Transverse colon (tissue), 4 donors: ENCODE measurements at regions not wholly inside any gene's neighbourhood (a gene's known extent, or its start where the extent isn't known, plus 50 kb on each side); places are given as distances from the start of the nearest gene placed in this dataset.
"Not testable (repeated sequence)": the region's sequence is repeated elsewhere in the genome, so short reads cannot be mapped to it uniquely, and the experiment has no call there.

ENCODE experiments used
- DNase-seq: peaks from one replicate; pipeline ENCODE4 v3.0.0-alpha.2; 2019
- H3K27ac ChIP-seq, 4 donors: fragments of 200-600 bp; sonication (generic); 2 replicates each; pipeline ENCODE4 v1.5.1; 2016 to 2018; ENCODE audit warnings: inconsistent platforms in 4 of 4
- H3K27me3 ChIP-seq: fragments of 200-600 bp; sonication (generic); 2 replicates; pipeline ENCODE4 v1.5.1; 2017; ENCODE audit warnings: inconsistent platforms
- H3K36me3 ChIP-seq, 4 donors: fragments of 200-600 bp; sonication (generic); 2 replicates each; pipeline ENCODE4 v1.5.1; 2017 to 2019; ENCODE audit warnings: inconsistent platforms in 4 of 4
- H3K4me1 ChIP-seq, 4 donors: fragments of 200-600 bp; sonication (generic); 2 replicates each; pipeline ENCODE4 v1.5.1; 2017 to 2020; ENCODE audit warnings: inconsistent platforms in 4 of 4
- H3K4me3 ChIP-seq, 4 donors: fragments of 200-600 bp; sonication (generic); 1 replicate in 1 of 4; 2 replicates in 3 of 4; pipeline versions ENCODE4 v1.5.1 to v1.6.1; 2017 to 2019; ENCODE audit warnings: inconsistent platforms in 4 of 4
- H3K9me3 ChIP-seq, 2 donors: fragments of 200-600 bp; sonication (generic); 2 replicates each; pipeline ENCODE4 v1.5.1; 2017 to 2019; ENCODE audit warnings: inconsistent platforms in 2 of 2
- CTCF ChIP-seq, 5 experiments: fragments of 200-600 bp in 3 of 5; fragments of 450-650 bp in 2 of 5; sonication (generic) in 3 of 5; IDR thresholded peaks; 1 replicate in 2 of 5; 2 replicates in 3 of 5; pipeline ENCODE4 v1.5.1; 2016 to 2017; ENCODE audit warnings: antibody characterized with exemption in 5 of 5, inconsistent platforms in 3 of 5, mild to moderate bottlenecking in 2 of 5, moderate library complexity in 1 of 5
- EP300 ChIP-seq: sonication (generic); formaldehyde crosslinking; IDR thresholded peaks from one replicate; pipeline ENCODE4 v1.6.1; 2017; ENCODE audit warnings: antibody characterized with exemption, low read depth
- POLR2A ChIP-seq: fragments of 450-650 bp; IDR thresholded peaks from one replicate; pipeline ENCODE4 v1.6.1; 2016; ENCODE audit warnings: antibody characterized with exemption, mild to moderate bottlenecking, moderate library complexity
- POLR2AphosphoS5 ChIP-seq, 3 donors: sonication (generic); formaldehyde crosslinking; IDR thresholded peaks; one replicate each; pipeline ENCODE4 v1.6.1; 2016; ENCODE audit warnings: antibody characterized with exemption in 3 of 3
- WGBS, 2 donors: methylation state at CpG; one replicate each; pipeline ENCODE4 v1.1.5; 2018; ENCODE audit warnings: low coverage in 1 of 2; 5-methylcytosine and 5-hydroxymethylcytosine counted together
- in situ Hi-C, 4 donors: fragments of 200-750 bp; cut with MboI; loops; one replicate each; pipeline versions ENCODE4 v1.15.0 to v1.15.1; 2017; ENCODE audit warnings: low sequenced_read_pairs in 3 of 4, low pct_ligation_motif_present in 1 of 4, low pct_unique_long_range_greater_than_20kb in 1 of 4
- intact Hi-C: fragments of 100-400 bp; cut with DNase I; formaldehyde crosslinking; loops from one replicate; pipeline ENCODE4 v1.15.1; 2023; ENCODE audit warnings: low total_unique reads

DNA sequence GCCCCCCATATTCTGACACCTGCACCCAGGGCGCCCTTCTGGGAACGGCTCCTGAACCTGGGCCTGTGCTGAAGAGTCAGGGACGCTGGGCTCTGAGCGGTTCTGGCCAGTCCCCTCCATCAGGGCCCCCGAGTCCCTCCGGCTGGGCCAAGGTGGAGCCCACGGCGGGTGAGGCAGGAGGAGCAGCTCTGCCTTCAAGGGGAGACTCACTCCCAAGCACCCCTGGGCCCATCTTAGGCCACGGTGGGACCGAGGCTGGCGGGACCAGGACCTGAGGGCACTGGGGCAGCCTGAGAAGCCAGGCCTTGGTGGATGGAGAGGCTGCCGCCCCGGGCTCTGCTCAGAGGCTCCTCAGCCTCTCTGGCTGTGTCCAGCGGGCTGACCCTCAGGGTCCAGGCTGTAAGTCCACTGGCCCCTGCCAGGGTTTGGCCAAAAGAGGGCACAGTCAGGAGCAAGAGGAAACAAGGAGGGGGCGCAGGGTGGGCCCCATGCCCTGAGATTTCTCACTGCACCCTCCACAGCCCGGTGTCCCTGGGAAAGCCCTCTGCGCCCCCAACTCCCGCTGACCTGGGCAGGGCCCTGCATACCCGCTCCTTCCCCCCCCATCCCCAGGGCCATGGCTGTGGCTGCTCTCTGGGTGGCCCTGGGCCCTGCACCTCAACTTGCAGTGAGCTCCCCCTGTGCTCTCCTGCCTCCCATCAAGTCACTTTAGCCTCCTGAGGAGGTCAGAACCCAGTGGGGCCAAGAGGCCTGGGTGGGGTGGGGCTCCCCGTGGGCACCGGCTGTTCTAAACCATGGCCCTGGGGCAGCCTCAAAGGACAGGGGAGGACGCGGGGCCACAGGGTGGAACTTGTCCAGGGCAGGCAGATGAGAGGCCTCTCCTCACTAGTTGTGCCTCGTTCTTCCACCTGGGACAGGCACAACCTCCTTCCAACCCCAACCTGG lies 266.4 kb upstream of the SFSWAP start:
- Histone ChIP-seq H3K4me1 (no peaks in the 10 kb centered on the region), H3K27ac (no peak overlapping the region), H3K27me3 (no peaks in the 10 kb centered on the region), H3K4me3 (no peak overlapping the region), H3K9me3 (no peaks in the 10 kb centered on the region), H3K36me3 (no peaks in the 10 kb centered on the region)
- no peak for DNase-seq
- TF ChIP-seq POLR2AphosphoS5 (IDR thresholded peaks at IDR 0.05) (no peak), POLR2A (no peak), EP300 (no peak), CTCF (IDR thresholded peaks at IDR 0.05) (no peak)
- WGBS, 2 donors, result 86% methylated on average over 24 of the region's 24 CpGs; no CpG with 5 or more reads in 1 of the 2 donors
- intact Hi-C loops, result no loop called here
- in situ Hi-C loops, result no loop called here

DNA sequence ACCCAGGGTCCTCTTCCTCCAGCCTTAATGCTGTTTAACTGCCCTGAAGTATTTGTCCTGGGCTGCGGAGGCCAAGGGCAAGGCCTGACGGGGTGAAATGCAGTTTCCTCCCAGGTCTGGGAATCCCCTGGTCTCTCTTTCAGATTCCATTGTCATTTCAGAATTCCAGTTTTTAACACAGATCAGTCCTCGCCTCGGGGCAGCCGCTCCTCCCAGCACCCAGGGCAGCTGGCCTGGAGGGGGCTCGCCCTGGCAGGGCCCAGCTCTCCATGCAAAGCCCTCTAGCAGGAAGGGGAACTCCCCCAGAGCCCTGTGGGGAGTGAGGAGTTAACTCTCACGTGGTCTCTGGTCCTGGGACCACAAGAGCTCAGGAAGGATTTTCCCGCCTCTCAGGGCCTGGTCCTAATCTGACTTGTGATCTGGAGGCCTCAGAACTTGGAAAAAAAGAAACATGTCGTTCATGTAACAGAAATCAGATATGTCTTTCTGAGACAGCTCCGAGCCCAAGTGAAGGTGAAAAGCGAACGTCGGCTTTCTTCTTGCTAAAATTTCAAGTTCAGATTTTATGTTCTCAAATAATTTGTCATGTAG lies 265.6 kb upstream of the SFSWAP start:
- intact Hi-C loops, result no loop called here
- no peaks in the 10 kb centered on the region for H3K36me3 ChIP-seq
- H3K4me3 ChIP-seq, result no peak overlapping the region
- no peak for DNase-seq
- WGBS, 2 donors, result 57 to 77% methylated on average over 5 to 13 of the region's 13 CpGs
- H3K27ac ChIP-seq, result no peak overlapping the region
- no peaks in the 10 kb centered on the region for H3K27me3 ChIP-seq
- no peaks in the 10 kb centered on the region for H3K9me3 ChIP-seq
- in situ Hi-C loops, result no loop called here
- TF ChIP-seq CTCF (IDR thresholded peaks at IDR 0.05), result no peak
- TF ChIP-seq EP300, result no peak
- TF ChIP-seq POLR2AphosphoS5 (IDR thresholded peaks at IDR 0.05), result no peak
- TF ChIP-seq POLR2A, result no peak
- no peaks in the 10 kb centered on the region for H3K4me1 ChIP-seq

DNA sequence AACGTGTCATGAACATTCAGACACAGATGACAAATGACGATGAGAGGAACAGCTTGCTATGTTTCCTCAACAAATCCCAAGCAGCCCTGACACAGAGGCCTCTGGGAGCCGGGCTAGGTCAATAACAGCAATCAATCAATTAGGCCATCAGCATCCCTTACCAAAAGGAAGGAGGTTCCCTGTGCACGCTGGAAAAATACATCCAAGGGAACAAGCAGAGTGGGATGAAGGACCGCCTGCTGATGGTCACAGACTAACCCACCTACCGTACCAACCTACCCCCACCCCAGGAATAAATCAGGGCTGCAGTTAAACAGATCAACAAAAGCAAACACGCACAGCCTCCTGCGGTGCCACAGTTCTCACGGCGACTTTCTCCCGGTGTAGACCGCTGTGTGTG lies 265.1 kb upstream of the SFSWAP start:
- no peak for DNase-seq
- Histone ChIP-seq H3K36me3 (no peaks in the 10 kb centered on the region), H3K9me3 (no peaks in the 10 kb centered on the region), H3K4me3 (no peak overlapping the region), H3K4me1 (no peaks in the 10 kb centered on the region), H3K27ac (no peak overlapping the region), H3K27me3 (no peaks in the 10 kb centered on the region)
- TF ChIP-seq POLR2AphosphoS5 (IDR thresholded peaks at IDR 0.05) (no peak), POLR2A (no peak), EP300 (no peak), CTCF (IDR thresholded peaks at IDR 0.05) (no peak)
- intact Hi-C loops, result no loop called here
- WGBS, 2 donors, result 40 to 55% methylated on average over 1 to 12 of the region's 12 CpGs
- in situ Hi-C loops, result no loop called here

DNA sequence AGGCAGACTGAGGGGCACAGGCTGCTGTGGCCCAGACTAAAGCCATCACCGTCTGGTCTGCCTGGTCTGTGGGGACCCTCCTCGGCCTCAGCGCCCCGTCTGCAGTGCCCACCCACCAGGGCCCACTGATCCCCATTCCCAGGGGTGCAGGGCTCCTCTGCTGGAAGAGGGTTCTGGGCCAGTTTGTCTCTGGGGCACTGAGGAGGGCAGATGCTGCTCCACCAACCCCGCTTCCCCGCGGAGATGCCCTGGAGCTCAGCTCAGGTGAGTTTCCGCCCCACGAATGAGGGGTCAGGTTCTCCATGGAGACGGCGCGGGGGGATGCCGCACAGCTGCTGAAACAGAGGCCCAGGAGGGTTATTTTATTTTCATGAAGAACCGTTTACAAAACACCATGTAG lies 263.3 kb upstream of the SFSWAP start:
- H3K27me3 ChIP-seq, intact Hi-C loops, H3K27ac ChIP-seq, in situ Hi-C loops, H3K9me3 ChIP-seq, H3K4me1 ChIP-seq, H3K4me3 ChIP-seq, H3K36me3 ChIP-seq, DNase-seq: not testable (repeated sequence)
- WGBS, 2 donors, result 57 to 83% methylated on average over 1 to 14 of the region's 14 CpGs
